ENCODE measurements at regions not wholly inside any gene's neighbourhood (a gene's known extent, or its start where the extent isn't known, plus 50 kb on each side); places are given as distances from the start of the nearest gene placed in this dataset.
"Not testable (repeated sequence)": the region's sequence is repeated elsewhere in the genome, so short reads cannot be mapped to it uniquely, and the experiment has no call there.

DNA sequence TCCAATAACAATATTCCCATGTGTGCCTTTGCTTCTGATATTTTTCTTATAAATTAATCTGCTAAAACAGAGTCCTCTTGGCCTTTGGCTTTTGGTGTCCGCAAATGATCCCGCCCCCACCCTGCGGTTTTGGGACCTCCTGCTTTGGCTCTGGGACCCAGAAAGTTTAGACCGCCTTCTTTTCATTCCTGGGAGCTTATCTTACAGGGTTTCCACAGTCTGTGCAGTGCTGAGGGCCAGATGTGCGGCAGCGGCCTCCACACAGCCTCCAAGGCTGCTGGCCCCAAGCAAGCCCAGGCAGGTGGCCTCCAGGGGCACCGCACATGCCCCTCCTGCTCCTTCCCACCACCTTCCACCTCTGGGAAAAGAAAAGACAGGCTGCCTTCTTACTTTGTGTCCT is 191.5 kb downstream of the ERCC6L2 start:
- DNase-seq (ENCODE audit: low read depth in 4 of 4, low spot score in 1 of 4): no peak

- no peak for DNase-seq (ENCODE audit: low read depth in 4 of 4, low spot score in 1 of 4)
These were observed 190.2 kb downstream of the ERCC6L2 start for GRCh38 chr9:96065482-96066251.

GRCh38 chr9:96064826-96065481 is 189.5 kb downstream of the ERCC6L2 start:
- DNase-seq (ENCODE audit: low read depth in 4 of 4, low spot score in 1 of 4): no peak

GRCh38 chr9:96062854-96063253 is 187.4 kb downstream of the ERCC6L2 start:
- no peak for DNase-seq (ENCODE audit: low read depth in 4 of 4, low spot score in 1 of 4)

- no peak for DNase-seq (ENCODE audit: low read depth in 4 of 4, low spot score in 1 of 4)
These were observed 186.5 kb downstream of the ERCC6L2 start for GRCh38 chr9:96062031-96062430.

- DNase-seq (ENCODE audit: low read depth in 4 of 4, low spot score in 1 of 4): peak; percentile 7 to 33 (median 20)
These were observed 185.9 kb downstream of the ERCC6L2 start for GRCh38 chr9:96061293-96061987.

- no peak for DNase-seq (ENCODE audit: low read depth in 4 of 4, low spot score in 1 of 4)
These were observed 182.7 kb downstream of the ERCC6L2 start for GRCh38 chr9:96058218-96058617.

- DNase-seq (ENCODE audit: low read depth in 4 of 4, low spot score in 1 of 4): no peak
These were observed 181.7 kb downstream of the ERCC6L2 start for GRCh38 chr9:96057155-96057554.

- no peak for DNase-seq (ENCODE audit: low read depth in 4 of 4, low spot score in 1 of 4)
These were observed 180.7 kb downstream of the ERCC6L2 start for GRCh38 chr9:96056226-96056625.

- DNase-seq (ENCODE audit: low read depth in 4 of 4, low spot score in 1 of 4): not testable (repeated sequence)
These were observed 178.8 kb downstream of the ERCC6L2 start for GRCh38 chr9:96054248-96054647.

GRCh38 chr9:96052686-96053085 is 177.2 kb downstream of the ERCC6L2 start:
- DNase-seq (ENCODE audit: low read depth in 4 of 4, low spot score in 1 of 4): no peak

GRCh38 chr9:96051423-96051822 is 175.9 kb downstream of the ERCC6L2 start:
- DNase-seq (ENCODE audit: low read depth in 4 of 4, low spot score in 1 of 4): no peak

DNA sequence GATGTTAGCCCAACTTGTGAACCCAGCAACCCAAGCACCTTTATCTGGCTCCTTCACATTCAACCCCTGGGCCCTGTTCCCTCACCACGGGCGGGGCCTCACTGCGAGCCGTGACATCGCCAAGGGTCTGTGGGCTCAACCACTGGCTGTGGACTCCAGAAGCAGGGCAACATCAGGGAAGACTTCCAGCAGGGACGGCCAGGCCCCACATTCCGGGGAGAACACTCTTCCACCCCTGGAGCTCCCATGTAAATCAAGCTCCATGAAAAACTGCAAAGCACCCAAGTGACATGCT is 175.3 kb downstream of the ERCC6L2 start:
- no peak for DNase-seq (ENCODE audit: low read depth in 4 of 4, low spot score in 1 of 4)

DNA sequence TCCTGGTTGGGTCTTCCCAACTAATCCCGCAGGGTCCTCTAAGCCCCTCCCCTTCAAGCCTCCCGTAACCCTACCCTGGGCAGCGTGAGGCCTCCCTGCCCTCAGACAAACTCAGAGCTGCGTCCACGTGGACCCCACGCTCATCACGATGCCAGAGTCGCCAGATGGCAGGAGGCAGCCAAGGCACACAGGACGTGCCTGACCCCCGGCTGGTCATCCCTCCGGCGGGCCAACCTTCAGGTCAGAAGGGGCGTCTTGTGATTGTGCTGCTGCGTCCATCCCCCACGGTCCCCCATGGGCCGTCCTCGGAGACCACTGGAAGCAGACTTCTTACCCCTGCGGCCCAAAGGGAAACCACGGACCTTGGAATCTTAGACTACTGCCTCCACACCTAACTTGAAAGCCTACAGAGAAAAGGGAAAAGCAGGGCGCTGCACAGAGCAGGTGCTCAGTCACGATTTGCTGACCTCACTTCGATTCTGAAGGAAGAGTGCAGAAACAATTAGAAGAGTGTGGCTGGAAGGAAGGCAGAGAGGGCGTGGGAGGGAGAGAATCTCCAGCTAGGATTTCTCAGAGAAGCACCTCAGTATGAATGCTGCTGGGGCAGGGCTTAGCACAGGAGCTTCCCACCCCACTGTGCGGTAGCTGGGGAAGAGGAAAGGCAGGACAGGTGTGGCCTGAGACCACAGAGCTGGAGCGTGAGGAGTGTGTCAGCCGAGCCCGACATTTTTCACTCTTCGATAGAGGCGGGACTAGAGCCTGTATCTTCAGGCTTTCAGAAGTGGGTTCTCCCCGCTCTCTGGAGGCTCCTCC is 174.8 kb downstream of the ERCC6L2 start:
- no peak for DNase-seq (ENCODE audit: low read depth in 4 of 4, low spot score in 1 of 4)

DNA sequence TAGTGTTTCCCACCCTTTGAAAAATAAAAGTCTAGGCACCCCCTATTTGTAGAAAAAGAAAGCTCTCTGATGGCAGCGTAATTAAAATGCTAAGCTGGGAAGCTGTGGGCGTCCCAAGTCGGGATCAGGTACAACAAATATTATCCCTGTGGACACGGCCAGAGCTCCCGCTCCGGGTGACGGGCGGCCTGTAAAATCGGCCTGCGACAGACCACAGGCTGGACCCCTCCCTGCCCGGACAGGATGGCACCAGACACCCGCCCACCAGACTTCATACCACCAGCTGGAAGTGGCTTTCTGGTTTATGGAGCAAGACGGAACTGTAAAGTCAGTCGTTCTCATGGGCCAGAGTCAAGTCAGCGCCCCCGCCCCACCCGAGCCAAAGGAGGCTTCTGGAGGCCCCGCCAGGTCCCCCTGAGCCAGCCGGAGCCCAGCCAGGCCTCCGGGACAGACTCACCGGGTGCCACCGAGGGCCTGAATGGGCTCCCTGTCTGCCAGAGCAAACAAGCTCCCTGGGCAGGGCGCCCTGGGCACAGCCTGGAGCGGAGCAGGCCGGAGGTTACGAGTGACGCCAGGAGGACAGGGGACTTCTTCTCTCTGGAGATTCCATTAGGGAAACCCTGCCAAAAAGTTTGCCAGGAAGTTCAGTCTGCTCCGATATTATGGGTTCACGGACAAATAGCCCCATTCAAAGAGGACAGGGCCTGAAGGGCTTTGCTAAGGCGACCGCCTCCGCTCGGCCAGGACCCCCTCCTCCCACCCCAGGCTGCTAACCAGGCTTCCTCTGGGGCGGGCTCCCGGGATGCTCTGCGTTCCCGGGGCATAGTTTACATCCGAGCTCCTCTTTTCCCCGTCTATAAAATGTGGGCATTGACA is 173.7 kb downstream of the ERCC6L2 start:
- DNase-seq (ENCODE audit: low read depth in 4 of 4, low spot score in 1 of 4): no peak

- no peak for DNase-seq (ENCODE audit: low read depth in 4 of 4, low spot score in 1 of 4)
These were observed 172.8 kb downstream of the ERCC6L2 start for GRCh38 chr9:96048104-96048955.

GRCh38 chr9:96047741-96048103 is 172.2 kb downstream of the ERCC6L2 start:
- DNase-seq (ENCODE audit: low read depth in 4 of 4, low spot score in 1 of 4): no peak

- DNase-seq (ENCODE audit: low read depth in 4 of 4, low spot score in 1 of 4): no peak
These were observed 171.7 kb downstream of the ERCC6L2 start for GRCh38 chr9:96047116-96047639.

GRCh38 chr9:96045811-96046210 is 170.3 kb downstream of the ERCC6L2 start:
- no peak for DNase-seq (ENCODE audit: low read depth in 4 of 4, low spot score in 1 of 4)

Data from stimulated activated CD4-positive, alpha-beta T cell treated with anti-CD3 and anti-CD28 coated beads, Interleukin-1b, Interleukin-23, amount 100 ng/mL, for 24 hours (primary cell).